ENCODE measurements at regions not wholly inside any gene's neighbourhood (a gene's known extent, or its start where the extent isn't known, plus 50 kb on each side); places are given as distances from the start of the nearest gene placed in this dataset.

GRCh38 chr18:59779979-59780378 is 82.8 kb upstream of the CCBE1 start:
- Histone ChIP-seq H2AFZ (ENCODE audit: low read length) (no peak overlapping the region), H4K20me1 (ENCODE audit: insufficient read depth, low read length, poor library complexity, severe bottlenecking) (no peaks in the 10 kb centered on the region), H3F3A (ENCODE audit: low read depth) (no peaks in the 10 kb centered on the region), H3K4me3 (ENCODE audit: low read length, poor library complexity, severe bottlenecking) (no peak overlapping the region), H3K36me3 (ENCODE audit: insufficient read depth, low read length) (no peaks in the 10 kb centered on the region), H3K4me1 (ENCODE audit: insufficient read depth, low read length, poor library complexity, severe bottlenecking) (peaks cover 5% of the 10 kb centered on the region), H3K9ac (ENCODE audit: low read depth, low read length, poor library complexity, severe bottlenecking) (no peak overlapping the region), H3K27me3 (ENCODE audit: insufficient read depth, low read length, poor library complexity, severe bottlenecking) (no peaks in the 10 kb centered on the region), H3K9me2 (replicated peaks; ENCODE audit: low read depth, low read length) (no peaks in the 10 kb centered on the region), H3K79me2 (ENCODE audit: insufficient read depth, low read length) (no peaks in the 10 kb centered on the region), H3K9me3 (ENCODE audit: insufficient read depth, low read depth, low read length) (no peaks in the 10 kb centered on the region), H3K4me2 (ENCODE audit: low read depth, low read length, poor library complexity, severe bottlenecking) (no peak overlapping the region)
- TF ChIP-seq CTCF (conservative IDR thresholded peaks at IDR 0.05; ENCODE audit: low read length) (no peak), EZH2phosphoT487 (IDR thresholded peaks at IDR 0.05; ENCODE audit: borderline replicate concordance) (no peak)

- Histone ChIP-seq H2AFZ (ENCODE audit: low read length) (no peak overlapping the region), H3K36me3 (ENCODE audit: insufficient read depth, low read length) (no peaks in the 10 kb centered on the region), H3K9ac (ENCODE audit: low read depth, low read length, poor library complexity, severe bottlenecking) (no peak overlapping the region), H3K4me3 (ENCODE audit: low read length, poor library complexity, severe bottlenecking) (no peak overlapping the region), H3K4me2 (ENCODE audit: low read depth, low read length, poor library complexity, severe bottlenecking) (no peak overlapping the region), H3K27me3 (ENCODE audit: insufficient read depth, low read length, poor library complexity, severe bottlenecking) (no peaks in the 10 kb centered on the region), H3F3A (ENCODE audit: low read depth) (no peaks in the 10 kb centered on the region), H4K20me1 (ENCODE audit: insufficient read depth, low read length, poor library complexity, severe bottlenecking) (no peaks in the 10 kb centered on the region), H3K9me3 (ENCODE audit: insufficient read depth, low read depth, low read length) (no peaks in the 10 kb centered on the region), H3K79me2 (ENCODE audit: insufficient read depth, low read length) (no peaks in the 10 kb centered on the region), H3K4me1 (ENCODE audit: insufficient read depth, low read length, poor library complexity, severe bottlenecking) (no peaks in the 10 kb centered on the region), H3K9me2 (replicated peaks; ENCODE audit: low read depth, low read length) (no peaks in the 10 kb centered on the region)
- TF ChIP-seq CTCF (conservative IDR thresholded peaks at IDR 0.05; ENCODE audit: low read length), result no peak
- TF ChIP-seq EZH2phosphoT487 (IDR thresholded peaks at IDR 0.05; ENCODE audit: borderline replicate concordance), result no peak
These were observed 81.2 kb upstream of the CCBE1 start for GRCh38 chr18:59778434-59778833.

DNA sequence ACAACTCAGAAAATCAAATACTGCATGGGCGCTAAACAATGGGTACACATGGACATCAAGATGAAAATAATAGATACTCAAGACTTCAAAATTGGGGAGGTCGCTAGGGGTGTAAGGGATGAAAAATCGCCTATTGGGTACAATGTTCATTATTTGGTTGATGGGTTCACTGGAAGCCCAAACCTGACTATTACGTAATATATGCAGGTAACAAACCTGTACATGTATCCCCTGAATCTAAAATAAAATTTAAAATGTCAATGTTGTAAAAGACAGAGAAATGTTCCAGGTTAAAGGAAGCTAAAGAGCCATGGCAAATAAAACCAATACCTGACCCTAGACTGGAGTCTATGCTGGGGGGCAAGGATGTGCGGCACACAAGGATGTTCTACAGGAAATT is 80.4 kb upstream of the CCBE1 start:
- no peaks in the 10 kb centered on the region for H3K27me3 ChIP-seq (ENCODE audit: insufficient read depth, low read length, poor library complexity, severe bottlenecking)
- no peaks in the 10 kb centered on the region for H4K20me1 ChIP-seq (ENCODE audit: insufficient read depth, low read length, poor library complexity, severe bottlenecking)
- no peaks in the 10 kb centered on the region for H3K79me2 ChIP-seq (ENCODE audit: insufficient read depth, low read length)
- H3K9ac ChIP-seq (ENCODE audit: low read depth, low read length, poor library complexity, severe bottlenecking), result no peak overlapping the region
- H3K36me3 ChIP-seq (ENCODE audit: insufficient read depth, low read length), result no peaks in the 10 kb centered on the region
- no peaks in the 10 kb centered on the region for H3K9me2 ChIP-seq (replicated peaks; ENCODE audit: low read depth, low read length)
- no peak overlapping the region for H3K4me3 ChIP-seq (ENCODE audit: low read length, poor library complexity, severe bottlenecking)
- no peak overlapping the region for H2AFZ ChIP-seq (ENCODE audit: low read length)
- H3F3A ChIP-seq (ENCODE audit: low read depth), result no peaks in the 10 kb centered on the region
- TF ChIP-seq CTCF (conservative IDR thresholded peaks at IDR 0.05; ENCODE audit: low read length) (no peak), EZH2phosphoT487 (IDR thresholded peaks at IDR 0.05; ENCODE audit: borderline replicate concordance) (no peak)
- H3K4me2 ChIP-seq (ENCODE audit: low read depth, low read length, poor library complexity, severe bottlenecking), result no peak overlapping the region
- H3K9me3 ChIP-seq (ENCODE audit: insufficient read depth, low read depth, low read length), result no peaks in the 10 kb centered on the region
- no peaks in the 10 kb centered on the region for H3K4me1 ChIP-seq (ENCODE audit: insufficient read depth, low read length, poor library complexity, severe bottlenecking)

Data from Loucy (cell line).